Natural killer cell (primary cell): ENCODE measurements at regions not wholly inside any gene's neighbourhood (a gene's known extent, or its start where the extent isn't known, plus 50 kb on each side); places are given as distances from the start of the nearest gene placed in this dataset.

Source experiments
- ATAC-seq, 3 donors: fragments of 150-1000 bp in 2 of 3; fragments of 200-7000 bp in 1 of 3; cut with Tn5 transposase; 1 replicate in 1 of 3; 2 replicates in 2 of 3; pipeline ENCODE4 v1.10.0; 2021; ENCODE audit warnings: mild to moderate bottlenecking in 2 of 3, moderate library complexity in 2 of 3
- DNase-seq, 2 donors: peaks; one replicate each; pipeline versions ENCODE4 v3.0.0 to v3.0.0-alpha.2; 2013 to 2021; ENCODE audit warnings: mixed read lengths in 1 of 2
- H3K27ac ChIP-seq: one replicate; pipeline ENCODE4 v1.5.1; 2013; ENCODE audit warnings: mild to moderate bottlenecking, low read length
- H3K27me3 ChIP-seq: one replicate; pipeline ENCODE4 v1.6.1; 2013; ENCODE audit warnings: low read length; ENCODE audit not compliant: control insufficient read depth, insufficient read depth
- H3K36me3 ChIP-seq: one replicate; pipeline ENCODE4 v1.6.1; 2013; ENCODE audit warnings: low read length; ENCODE audit not compliant: control insufficient read depth, insufficient read depth
- H3K4me1 ChIP-seq: one replicate; pipeline ENCODE4 v1.6.1; 2013; ENCODE audit warnings: low read length; ENCODE audit not compliant: control insufficient read depth, insufficient read depth
- H3K4me3 ChIP-seq: one replicate; pipeline ENCODE4 v1.5.1; 2013; ENCODE audit warnings: low read length
- H3K9me3 ChIP-seq: one replicate; pipeline ENCODE4 v1.6.1; 2013; ENCODE audit warnings: low read length; ENCODE audit not compliant: control insufficient read depth, insufficient read depth
- H3K27ac Mint-ChIP-seq, 2 donors: one replicate each; pipeline ENCODE4 v1.8.0; 2022; ENCODE audit warnings: mild to moderate bottlenecking in 2 of 2, mixed read lengths in 2 of 2, moderate library complexity in 1 of 2
- H3K27me3 Mint-ChIP-seq, 2 donors: one replicate each; pipeline ENCODE4 v1.8.0; 2022; ENCODE audit warnings: low read depth in 2 of 2, mixed read lengths in 2 of 2
- H3K36me3 Mint-ChIP-seq: one replicate; pipeline ENCODE4 v1.8.0; 2022; ENCODE audit warnings: mixed read lengths
- H3K4me1 Mint-ChIP-seq, 2 donors: one replicate each; pipeline ENCODE4 v1.8.0; 2022; ENCODE audit warnings: mixed read lengths in 2 of 2
- H3K4me3 Mint-ChIP-seq: one replicate; pipeline ENCODE4 v1.8.0; 2022; ENCODE audit warnings: mild to moderate bottlenecking, moderate library complexity, mixed read lengths
- H3K9me3 Mint-ChIP-seq, 2 donors: one replicate each; pipeline ENCODE4 v1.8.0; 2022; ENCODE audit warnings: mixed read lengths in 2 of 2
- CTCF ChIP-seq: fragments of 200-600 bp; IDR thresholded peaks from one replicate; pipeline ENCODE4 v1.8.0; 2022; ENCODE audit warnings: antibody characterized with exemption
- WGBS: methylation state at CpG from one replicate; pipeline ENCODE4 v1.1.7; 2013; ENCODE audit warnings: missing lambda C conversion rate; ENCODE audit not compliant: insufficient coverage; 5-methylcytosine and 5-hydroxymethylcytosine counted together
- intact Hi-C: fragments of 100-400 bp; cut with micrococcal nuclease; formaldehyde crosslinking; loops from one replicate; pipeline ENCODE4 v1.14.2; 2022

- Mint-ChIP-seq H3K27ac (peak overlapping the region in 1 of 2 donors; percentile 69), H3K27me3 (peaks cover 0 to 5% of the 10 kb centered on the region in 2 donors), H3K36me3 (no peaks in the 10 kb centered on the region), H3K4me1 (peaks cover 8 to 15% of the 10 kb centered on the region in 2 donors), H3K4me3 (no peak overlapping the region), H3K9me3 (no peaks in the 10 kb centered on the region)
- Histone ChIP-seq H3K36me3 (no peaks in the 10 kb centered on the region), H3K4me3 (no peak overlapping the region), H3K4me1 (peaks cover 7% of the 10 kb centered on the region), H3K27me3 (no peaks in the 10 kb centered on the region), H3K27ac (no peak overlapping the region), H3K9me3 (no peaks in the 10 kb centered on the region)
- DNase-seq: no peak
- 65% methylated on average over 23 of the region's 23 CpGs for WGBS
- intact Hi-C loops: no loop called here
- no peak for ATAC-seq
- no peak for TF ChIP-seq CTCF
These were observed 79.3 kb upstream of the ALDH1L1 start for GRCh38 chr3:126259411-126260391.

GRCh38 chr3:126258670-126259069 is 78.3 kb upstream of the ALDH1L1 start:
- Mint-ChIP-seq H3K4me1 (peaks cover 8 to 15% of the 10 kb centered on the region in 2 donors), H3K4me3 (no peak overlapping the region), H3K27me3 (peaks cover 0 to 5% of the 10 kb centered on the region in 2 donors), H3K27ac (peak overlapping the region in 1 of 2 donors; percentile 69), H3K36me3 (no peaks in the 10 kb centered on the region), H3K9me3 (no peaks in the 10 kb centered on the region)
- DNase-seq: no peak
- H3K4me3 ChIP-seq: no peak overlapping the region
- H3K27me3 ChIP-seq: no peaks in the 10 kb centered on the region
- H3K36me3 ChIP-seq: no peaks in the 10 kb centered on the region
- no peak for TF ChIP-seq CTCF
- 38% methylated on average over 1 of the region's 1 CpG for WGBS
- peak in 2 of 3 donors; percentile 79 to 89 for ATAC-seq
- H3K9me3 ChIP-seq: no peaks in the 10 kb centered on the region
- intact Hi-C loops: no loop called here
- H3K27ac ChIP-seq: no peak overlapping the region
- H3K4me1 ChIP-seq: peaks cover 7% of the 10 kb centered on the region

DNA sequence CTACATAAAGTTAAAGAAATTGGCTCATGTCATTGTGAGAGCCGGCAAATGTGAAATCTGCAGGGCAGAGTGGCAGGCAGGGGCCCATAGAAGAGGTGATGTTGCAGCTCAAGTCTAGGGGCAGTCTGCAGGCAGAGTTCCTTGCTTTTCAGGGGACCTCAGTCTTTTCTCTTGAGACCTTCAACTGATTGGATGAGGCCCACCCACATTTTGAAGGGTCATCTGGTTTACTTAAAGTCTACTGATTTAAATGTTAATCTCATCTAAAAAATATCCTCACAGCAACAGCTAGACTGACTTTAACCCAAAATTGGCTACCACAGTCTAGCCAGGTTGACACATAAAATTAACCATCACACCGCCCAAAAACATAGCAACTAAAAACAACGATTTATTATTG is 77.6 kb upstream of the ALDH1L1 start:
- no peaks in the 10 kb centered on the region for H3K36me3 Mint-ChIP-seq
- Histone ChIP-seq H3K36me3 (no peaks in the 10 kb centered on the region), H3K4me1 (peaks cover 7% of the 10 kb centered on the region), H3K4me3 (no peak overlapping the region), H3K9me3 (no peaks in the 10 kb centered on the region), H3K27me3 (no peaks in the 10 kb centered on the region), H3K27ac (no peak overlapping the region)
- DNase-seq (no peak), ATAC-seq (no peak)
- peaks cover 8 to 15% of the 10 kb centered on the region in 2 donors for H3K4me1 Mint-ChIP-seq
- intact Hi-C loops: no loop called here
- 100% methylated on average over 3 of the region's 3 CpGs for WGBS
- no peak overlapping the region for H3K27ac Mint-ChIP-seq
- no peak overlapping the region for H3K4me3 Mint-ChIP-seq
- no peak for TF ChIP-seq CTCF
- H3K9me3 Mint-ChIP-seq: no peaks in the 10 kb centered on the region
- peaks cover 0 to 5% of the 10 kb centered on the region in 2 donors for H3K27me3 Mint-ChIP-seq
